ENCODE measurements at regions not wholly inside any gene's neighbourhood (a gene's known extent, or its start where the extent isn't known, plus 50 kb on each side); places are given as distances from the start of the nearest gene placed in this dataset.

- WGBS, 4 donors: 96 to 99% (median 97%) methylated on average over 6 of the region's 6 CpGs
- intact Hi-C loops (cut with DNase I): no loop called here
- Histone ChIP-seq H3K4me1 (replicated peaks in 1 of 2) (no peaks in the 10 kb centered on the region), H3K36me3 (replicated peaks in 1 of 2) (no peaks in the 10 kb centered on the region), H3K4me3 (no peak overlapping the region), H3K27me3 (no peaks in the 10 kb centered on the region), H3K9me3 (replicated peaks in 1 of 3) (no peaks in the 10 kb centered on the region), H3K27ac (no peak overlapping the region)
- peak in 1 of 7 donors; percentile 11 for DNase-seq
- TF ChIP-seq, protein P1, sequence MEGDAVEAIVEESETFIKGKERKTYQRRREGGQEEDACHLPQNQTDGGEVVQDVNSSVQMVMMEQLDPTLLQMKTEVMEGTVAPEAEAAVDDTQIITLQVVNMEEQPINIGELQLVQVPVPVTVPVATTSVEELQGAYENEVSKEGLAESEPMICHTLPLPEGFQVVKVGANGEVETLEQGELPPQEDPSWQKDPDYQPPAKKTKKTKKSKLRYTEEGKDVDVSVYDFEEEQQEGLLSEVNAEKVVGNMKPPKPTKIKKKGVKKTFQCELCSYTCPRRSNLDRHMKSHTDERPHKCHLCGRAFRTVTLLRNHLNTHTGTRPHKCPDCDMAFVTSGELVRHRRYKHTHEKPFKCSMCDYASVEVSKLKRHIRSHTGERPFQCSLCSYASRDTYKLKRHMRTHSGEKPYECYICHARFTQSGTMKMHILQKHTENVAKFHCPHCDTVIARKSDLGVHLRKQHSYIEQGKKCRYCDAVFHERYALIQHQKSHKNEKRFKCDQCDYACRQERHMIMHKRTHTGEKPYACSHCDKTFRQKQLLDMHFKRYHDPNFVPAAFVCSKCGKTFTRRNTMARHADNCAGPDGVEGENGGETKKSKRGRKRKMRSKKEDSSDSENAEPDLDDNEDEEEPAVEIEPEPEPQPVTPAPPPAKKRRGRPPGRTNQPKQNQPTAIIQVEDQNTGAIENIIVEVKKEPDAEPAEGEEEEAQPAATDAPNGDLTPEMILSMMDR (IDR thresholded peaks at IDR 0.05): no peak
These were observed 1437.6 kb downstream of the UQCRFS1 start for GRCh38 chr19:27775395-27775794.

DNA sequence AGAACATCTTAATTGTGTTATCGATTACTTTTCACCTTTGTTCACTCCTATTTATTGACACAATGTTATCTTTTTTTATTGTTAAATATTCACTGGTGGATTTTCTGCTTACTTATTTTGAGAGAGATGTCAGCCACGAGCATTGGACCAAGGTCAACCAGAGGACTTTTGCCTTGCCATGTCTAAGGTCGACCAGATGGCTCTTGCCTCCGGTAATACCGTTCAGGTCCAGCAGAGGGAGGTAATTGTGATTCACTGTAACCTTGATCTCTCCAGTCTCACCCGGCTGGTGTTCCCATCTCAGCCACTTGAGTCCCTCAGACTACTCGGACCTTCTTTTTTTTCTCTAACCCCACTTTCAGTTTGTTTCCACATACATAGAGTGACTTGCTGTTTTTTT, 1438.1 kb downstream of the UQCRFS1 start:
- Histone ChIP-seq H3K27me3 (no peaks in the 10 kb centered on the region), H3K4me1 (replicated peaks in 1 of 2) (no peaks in the 10 kb centered on the region), H3K9me3 (replicated peaks in 1 of 3) (no peaks in the 10 kb centered on the region), H3K4me3 (no peak overlapping the region), H3K36me3 (replicated peaks in 1 of 2) (no peaks in the 10 kb centered on the region), H3K27ac (no peak overlapping the region)
- WGBS, 4 donors: 86 to 89% (median 89%) methylated on average over 7 of the region's 7 CpGs
- no peak for TF ChIP-seq POLR2A (IDR thresholded peaks at IDR 0.05)
- TF ChIP-seq, protein P1 (IDR thresholded peaks at IDR 0.05): peak in 1 of 6 experiments; percentile 7
- DNase-seq: peak in 1 of 7 donors; percentile 19
- intact Hi-C loops (cut with DNase I): no loop called here

- 93 to 97% (median 96%) methylated on average over 10 of the region's 10 CpGs for WGBS, 4 donors
- intact Hi-C loops (cut with DNase I): no loop called here
- no peak overlapping the region for H3K27ac ChIP-seq
- H3K27me3 ChIP-seq: no peaks in the 10 kb centered on the region
- no peak for TF ChIP-seq POLR2A (IDR thresholded peaks at IDR 0.05)
- TF ChIP-seq, protein P1 (IDR thresholded peaks at IDR 0.05): no peak
- peak in 1 of 7 donors; percentile 14 for DNase-seq
- no peak overlapping the region for H3K4me3 ChIP-seq
- H3K4me1 ChIP-seq (replicated peaks in 1 of 2): no peaks in the 10 kb centered on the region
- no peaks in the 10 kb centered on the region for H3K9me3 ChIP-seq (replicated peaks in 1 of 3)
- H3K36me3 ChIP-seq (replicated peaks in 1 of 2): no peaks in the 10 kb centered on the region
These were observed 1438.6 kb downstream of the UQCRFS1 start for GRCh38 chr19:27774337-27774736.

GRCh38 chr19:27773318-27774094, 1439.4 kb downstream of the UQCRFS1 start:
- Histone ChIP-seq H3K36me3 (replicated peaks in 1 of 2) (no peaks in the 10 kb centered on the region), H3K27ac (no peak overlapping the region), H3K4me3 (no peak overlapping the region), H3K4me1 (replicated peaks in 1 of 2) (no peaks in the 10 kb centered on the region), H3K9me3 (replicated peaks in 1 of 3) (no peaks in the 10 kb centered on the region), H3K27me3 (no peaks in the 10 kb centered on the region)
- WGBS, 4 donors: 78 to 89% (median 82%) methylated on average over 11 of the region's 11 CpGs
- intact Hi-C loops (cut with DNase I): no loop called here
- no peak for TF ChIP-seq POLR2A (IDR thresholded peaks at IDR 0.05)
- TF ChIP-seq, protein P1 (IDR thresholded peaks at IDR 0.05): no peak
- peak in 1 of 7 donors; percentile 9 for DNase-seq
